GM21447 (cell line): ENCODE measurements at regions not wholly inside any gene's neighbourhood (a gene's known extent, or its start where the extent isn't known, plus 50 kb on each side); places are given as distances from the start of the nearest gene placed in this dataset.

Source experiments
- ATAC-seq: cut with Tn5 transposase; IDR thresholded peaks from one replicate; pipeline ENCODE4 v1.9.1; 2021; ENCODE audit not compliant: unreplicated experiment

DNA sequence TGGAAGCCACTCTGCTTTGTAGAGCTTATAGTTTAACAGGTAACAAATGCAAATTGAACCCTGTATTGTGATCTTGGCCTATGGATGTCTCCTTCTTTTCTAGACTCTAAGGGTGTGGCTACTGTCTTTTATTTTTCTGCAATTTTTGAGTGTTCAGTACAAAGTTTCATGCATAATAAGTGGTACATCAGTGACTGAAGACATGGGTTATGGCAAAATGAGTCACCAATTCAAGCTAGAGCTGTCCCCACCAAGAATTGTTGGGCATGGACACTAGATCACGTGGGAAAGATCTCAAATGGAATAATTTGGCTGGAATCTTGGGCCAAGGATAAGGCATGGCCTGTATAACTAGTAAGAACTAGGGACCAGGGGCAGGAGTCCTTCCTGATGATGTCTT is 228.4 kb upstream of the N4BP1 start:
- ATAC-seq: no peak

DNA sequence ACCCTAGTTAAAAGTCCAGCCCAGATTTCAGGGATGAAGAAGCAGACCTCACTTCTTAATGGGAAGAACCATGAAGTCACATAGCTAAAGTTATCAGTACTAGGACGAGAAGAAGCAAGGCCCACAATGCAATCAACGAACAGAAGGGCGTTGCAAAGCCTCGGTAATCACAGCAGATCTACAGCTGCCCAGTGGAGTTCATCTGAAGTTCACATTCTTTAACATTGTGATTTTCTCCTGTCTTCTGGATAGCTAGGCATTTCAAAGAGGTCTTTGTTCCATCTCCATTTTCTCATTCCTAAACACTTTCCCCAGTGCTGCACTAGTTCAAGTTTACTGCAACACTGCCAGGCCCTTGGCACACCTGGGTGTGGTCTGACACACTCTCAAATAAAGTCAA is 226.7 kb upstream of the N4BP1 start:
- no peak for ATAC-seq

- ATAC-seq: no peak
Measured at GRCh38 chr16:48836067-48836466, 226.1 kb upstream of the N4BP1 start.

- no peak for ATAC-seq
Measured at GRCh38 chr16:48834576-48834975, 224.6 kb upstream of the N4BP1 start.

DNA sequence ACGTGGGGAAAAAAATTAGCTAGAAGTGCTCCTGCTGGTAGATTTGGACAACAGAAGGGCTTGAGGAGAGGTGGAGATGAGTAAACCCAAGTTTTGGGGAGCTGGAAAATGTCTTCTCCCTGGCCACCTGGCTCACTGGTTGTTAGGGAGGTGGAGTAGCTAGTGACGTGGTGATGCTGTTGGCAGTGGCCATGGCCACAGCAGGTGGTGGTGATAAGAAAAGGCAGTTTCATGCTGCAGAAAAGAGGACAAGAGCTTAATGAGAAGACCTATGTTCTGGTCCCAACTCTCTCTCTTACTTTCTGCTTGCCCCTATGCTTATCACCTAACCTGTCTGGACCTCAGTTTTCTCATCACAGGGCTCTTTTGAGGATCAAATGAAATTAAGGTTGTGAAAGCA is 223.5 kb upstream of the N4BP1 start:
- no peak for ATAC-seq

GRCh38 chr16:48831076-48831722 is 221.2 kb upstream of the N4BP1 start:
- ATAC-seq: no peak

DNA sequence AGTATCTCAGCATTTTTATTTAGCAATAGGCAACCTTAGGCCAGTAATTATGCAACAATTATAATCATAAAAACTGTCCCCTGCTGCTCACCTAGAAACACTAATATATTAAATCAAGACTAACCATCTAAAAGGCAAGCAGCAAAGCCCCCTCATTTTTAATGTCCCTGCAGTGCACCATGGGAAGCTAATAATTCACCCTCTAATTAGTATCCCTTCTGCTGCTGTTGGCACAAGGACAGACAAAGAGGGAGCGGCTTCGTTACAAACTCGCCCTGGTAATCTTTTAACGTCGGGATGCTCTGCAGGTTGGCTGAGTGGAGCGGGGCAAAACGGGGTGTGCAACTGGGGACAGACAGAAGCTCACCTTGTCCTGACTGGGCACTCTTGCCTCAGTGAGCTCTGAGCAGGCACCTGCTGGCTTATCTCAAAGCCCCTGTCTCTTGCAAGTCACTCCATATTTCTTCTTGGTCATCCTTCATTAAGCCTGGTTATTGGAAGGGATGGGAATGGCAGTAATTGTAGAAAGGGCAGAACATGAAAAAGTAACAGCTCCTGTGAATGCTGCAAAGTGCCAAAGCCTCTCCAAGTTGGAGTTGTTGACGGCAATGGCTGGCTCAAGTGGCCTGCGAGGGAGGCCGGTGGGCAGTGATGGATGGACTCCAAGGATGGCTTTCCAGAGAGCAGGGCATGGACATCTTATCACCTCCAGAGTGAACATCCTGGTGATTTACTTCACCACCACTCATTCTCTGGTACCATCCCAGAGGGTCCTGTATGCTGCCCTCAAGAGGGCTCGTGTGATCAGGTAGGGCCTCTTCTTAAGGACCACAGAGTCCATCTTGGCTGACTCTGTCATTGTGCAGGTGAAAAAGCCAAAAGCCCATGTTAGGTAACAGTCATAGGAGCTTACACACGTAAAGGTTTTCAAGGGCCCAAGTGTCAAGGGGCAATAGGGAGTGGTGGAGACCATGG is 219.6 kb upstream of the N4BP1 start:
- no peak for ATAC-seq

GRCh38 chr16:48824271-48824670 is 214.3 kb upstream of the N4BP1 start:
- ATAC-seq: no peak

DNA sequence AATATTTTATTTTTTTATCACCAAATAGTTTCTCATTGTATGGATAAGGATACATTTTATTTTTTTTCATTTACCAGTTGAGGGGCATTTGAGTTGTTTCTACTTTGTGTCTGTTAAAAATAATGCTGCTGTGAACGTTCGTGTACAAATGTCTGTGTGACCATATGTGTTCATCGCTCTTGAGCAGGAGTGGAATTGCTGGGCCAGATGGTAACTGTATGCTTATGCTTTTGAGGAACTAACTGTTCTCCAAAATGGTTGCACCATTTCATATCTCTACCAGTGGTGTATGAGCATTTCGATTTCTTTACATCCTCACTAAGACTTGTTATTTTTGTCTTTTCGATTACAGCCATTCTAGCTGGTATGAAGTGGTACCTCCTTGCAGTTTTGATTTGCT is 212.5 kb upstream of the N4BP1 start:
- no peak for ATAC-seq

DNA sequence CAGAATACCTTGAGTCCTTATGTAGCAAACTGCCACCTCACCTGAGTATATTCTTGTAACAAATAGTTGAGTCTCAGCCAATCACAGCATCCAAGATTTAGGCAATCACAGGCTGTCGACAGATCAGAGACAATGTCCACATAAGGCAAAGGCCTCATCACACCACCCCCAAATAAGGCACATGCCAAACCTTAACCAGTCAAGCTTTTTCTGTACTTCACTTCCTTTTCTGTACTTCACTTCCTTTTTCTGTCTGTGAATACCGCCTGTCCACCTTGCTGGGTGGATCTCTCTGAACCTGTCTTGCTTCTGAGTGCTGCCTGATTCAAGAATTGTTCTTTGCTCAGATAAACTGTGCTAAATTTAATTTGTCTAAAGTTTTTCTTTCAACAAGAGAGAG is 210.4 kb upstream of the N4BP1 start:
- ATAC-seq: no peak

- no peak for ATAC-seq
Measured at GRCh38 chr16:48818257-48818656, 208.3 kb upstream of the N4BP1 start.

DNA sequence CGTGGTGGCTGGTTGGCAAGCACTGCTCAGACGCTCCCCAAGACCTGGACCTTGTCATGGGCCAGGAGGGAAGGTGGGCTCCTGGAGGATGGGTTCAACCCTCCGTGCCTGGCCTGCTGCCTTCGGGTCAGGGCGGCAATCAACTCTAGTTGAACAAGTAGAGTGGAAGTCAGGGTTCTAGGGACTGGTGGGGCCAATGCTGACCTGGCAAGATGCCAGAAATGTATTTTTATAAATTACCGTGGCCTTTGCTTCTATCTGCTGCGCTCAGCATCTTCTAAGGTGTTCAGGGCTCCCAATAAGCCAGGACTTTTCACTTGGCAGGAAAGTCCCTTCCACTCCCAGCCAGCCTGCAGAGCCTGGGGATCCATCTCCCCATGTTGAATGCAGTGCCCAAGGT is 207.1 kb upstream of the N4BP1 start:
- ATAC-seq: no peak

GRCh38 chr16:48816393-48816792 is 206.4 kb upstream of the N4BP1 start:
- ATAC-seq: no peak

DNA sequence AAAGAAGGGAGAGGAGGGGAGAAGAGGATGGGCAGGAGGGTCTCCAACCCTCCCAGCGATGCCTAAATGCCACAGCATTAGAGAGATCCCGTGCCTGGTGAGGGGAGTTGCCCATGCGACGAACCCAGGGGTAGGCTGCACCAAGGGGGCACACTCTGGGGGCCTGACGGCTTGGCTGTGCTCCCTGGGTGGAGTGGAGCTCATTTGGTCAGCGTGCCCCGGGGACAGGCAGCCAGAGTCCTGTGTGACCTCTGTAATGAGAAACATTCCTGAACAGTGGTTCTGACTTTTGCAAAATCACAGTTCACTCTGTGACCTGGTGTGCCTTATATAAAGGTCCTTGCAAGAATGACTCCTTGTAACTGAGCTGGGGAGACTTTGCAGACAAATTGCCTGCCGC is 205.0 kb upstream of the N4BP1 start:
- ATAC-seq: no peak

- no peak for ATAC-seq
Measured at GRCh38 chr16:48813485-48813884, 203.5 kb upstream of the N4BP1 start.

DNA sequence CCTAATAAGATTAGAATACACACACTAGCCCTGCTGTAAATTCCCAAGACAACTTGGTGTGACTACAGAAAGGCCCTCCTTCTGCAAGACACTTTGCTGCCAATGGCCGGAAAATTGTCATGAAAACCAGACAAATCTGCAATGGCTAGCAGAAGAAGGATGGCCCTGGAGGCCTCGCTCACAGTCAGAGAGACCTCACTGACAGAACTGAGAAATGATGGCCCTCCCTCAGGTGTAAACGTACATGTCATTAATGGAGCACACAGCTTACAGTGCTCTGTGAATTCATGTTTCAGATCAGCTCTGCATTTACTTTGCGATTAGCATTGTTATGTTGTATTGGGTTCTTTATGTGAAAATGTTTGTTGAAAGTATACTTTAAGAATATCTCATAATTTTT is 202.9 kb upstream of the N4BP1 start:
- ATAC-seq: no peak

DNA sequence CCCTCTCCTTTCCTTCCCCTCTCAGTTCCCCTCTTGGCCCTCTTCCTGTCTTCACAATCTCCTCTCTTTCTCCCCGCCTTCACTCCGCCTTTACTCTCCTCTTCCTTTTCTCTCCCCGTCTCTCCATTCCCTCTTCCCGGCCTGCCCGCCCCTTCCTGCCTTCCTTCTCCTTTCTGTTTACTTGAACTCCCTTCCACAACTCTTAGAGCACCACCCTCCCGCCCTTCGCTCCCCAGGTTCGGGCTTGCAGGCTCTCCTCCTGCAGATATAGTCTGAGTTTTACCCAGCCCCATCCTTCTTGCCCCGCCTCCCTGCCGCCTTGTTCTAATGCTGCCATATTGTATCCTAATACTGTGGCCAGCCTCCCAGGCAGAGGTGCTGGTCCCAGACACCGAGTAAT is 201.5 kb upstream of the N4BP1 start:
- ATAC-seq: no peak

DNA sequence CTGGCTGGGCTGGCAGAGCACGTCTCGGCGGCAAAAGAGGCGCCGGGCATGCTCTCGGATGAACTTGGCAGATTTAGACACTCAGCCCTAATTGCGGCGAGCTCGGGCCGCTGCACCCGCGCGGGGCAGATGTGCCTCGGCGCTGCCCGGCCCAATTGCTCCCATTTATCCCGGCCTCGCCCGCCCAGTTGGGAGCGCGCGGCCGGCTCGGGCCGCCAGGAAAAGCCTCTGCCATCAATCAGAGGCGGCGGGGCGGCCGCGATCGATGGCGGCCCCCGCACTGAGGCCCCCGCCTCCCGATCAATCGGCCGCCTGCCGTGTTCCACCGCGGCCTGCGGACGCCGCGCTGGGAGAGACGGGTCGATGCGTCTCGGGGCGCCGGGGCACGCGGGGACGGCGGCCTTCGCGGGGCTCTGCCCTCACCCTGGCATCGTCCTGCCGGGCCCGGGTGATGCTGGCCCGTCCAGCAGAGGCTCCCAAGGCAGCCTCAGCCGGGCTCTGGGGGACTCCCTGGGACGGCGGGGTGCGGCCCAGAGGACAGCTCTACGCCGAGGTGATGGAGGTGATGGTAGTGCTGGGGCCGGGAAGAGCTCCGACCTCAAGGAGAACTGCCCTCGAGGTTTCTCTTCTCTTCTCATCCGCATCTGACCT is 200.9 kb upstream of the N4BP1 start:
- no peak for ATAC-seq

DNA sequence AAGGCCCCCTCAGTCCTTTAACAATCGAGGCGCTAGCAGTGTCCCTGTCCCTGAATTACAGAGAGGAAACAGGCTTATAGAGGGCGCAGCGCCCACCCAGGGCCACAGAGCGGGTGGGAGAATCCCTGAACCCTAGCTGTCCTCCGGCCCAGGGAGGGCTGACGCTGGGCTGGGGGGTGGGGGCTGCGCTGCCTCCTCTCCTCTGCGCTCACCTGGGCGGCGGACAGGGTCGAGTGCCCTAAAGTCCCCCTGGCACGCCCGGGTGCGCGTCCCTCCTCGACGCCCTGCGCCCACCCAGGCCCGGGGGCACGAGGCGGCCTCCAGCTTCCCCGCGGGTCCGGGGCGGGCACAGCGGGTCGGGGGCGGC is 200.4 kb upstream of the N4BP1 start:
- ATAC-seq: no peak

GRCh38 chr16:48790151-48790550 is 180.2 kb upstream of the N4BP1 start:
- no peak for ATAC-seq

GRCh38 chr16:48788475-48788874 is 178.5 kb upstream of the N4BP1 start:
- ATAC-seq: no peak

- ATAC-seq: no peak
Measured at GRCh38 chr16:48745541-48745940, 135.6 kb upstream of the N4BP1 start.
